ENCODE measurements at regions not wholly inside any gene's neighbourhood (a gene's known extent, or its start where the extent isn't known, plus 50 kb on each side); places are given as distances from the start of the nearest gene placed in this dataset.

DNA sequence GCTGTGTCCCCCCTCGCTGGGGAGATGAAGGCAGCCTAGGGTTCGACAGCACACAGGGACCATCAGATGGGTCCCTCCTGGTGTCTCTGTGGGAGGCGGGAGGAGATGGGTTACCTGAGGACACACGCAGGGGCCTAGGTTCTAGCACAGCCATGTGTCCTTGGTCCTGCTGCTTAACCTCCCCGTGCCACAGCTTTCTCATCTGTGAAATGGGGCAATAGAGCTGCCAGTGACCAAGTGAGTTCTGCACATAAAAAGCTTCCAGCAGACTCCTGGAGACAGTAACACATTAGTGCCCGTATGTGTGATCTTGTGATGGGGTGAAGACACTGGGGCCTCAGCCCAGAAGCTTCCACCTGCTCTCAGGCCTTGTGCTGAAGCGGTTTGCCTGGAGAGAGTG, 96.0 kb upstream of the GSE1 start (continued):
- TF ChIP-seq, protein P1, sequence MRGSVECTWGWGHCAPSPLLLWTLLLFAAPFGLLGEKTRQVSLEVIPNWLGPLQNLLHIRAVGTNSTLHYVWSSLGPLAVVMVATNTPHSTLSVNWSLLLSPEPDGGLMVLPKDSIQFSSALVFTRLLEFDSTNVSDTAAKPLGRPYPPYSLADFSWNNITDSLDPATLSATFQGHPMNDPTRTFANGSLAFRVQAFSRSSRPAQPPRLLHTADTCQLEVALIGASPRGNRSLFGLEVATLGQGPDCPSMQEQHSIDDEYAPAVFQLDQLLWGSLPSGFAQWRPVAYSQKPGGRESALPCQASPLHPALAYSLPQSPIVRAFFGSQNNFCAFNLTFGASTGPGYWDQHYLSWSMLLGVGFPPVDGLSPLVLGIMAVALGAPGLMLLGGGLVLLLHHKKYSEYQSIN (CRISPR knock-in tag; IDR thresholded peaks at IDR 0.05; ENCODE audit: borderline replicate concordance) = no peak
- TF ChIP-seq U2AF2 (IDR thresholded peaks at IDR 0.05; ENCODE audit: low read depth, low read length) (no peak), HINFP (CRISPR knock-in tag; IDR thresholded peaks at IDR 0.05; ENCODE audit: low read depth) (no peak), HNRNPH1 (optimal IDR thresholded peaks at IDR 0.05; ENCODE audit: low read depth, low read length) (no peak)
- TF ChIP-seq, protein P2, sequence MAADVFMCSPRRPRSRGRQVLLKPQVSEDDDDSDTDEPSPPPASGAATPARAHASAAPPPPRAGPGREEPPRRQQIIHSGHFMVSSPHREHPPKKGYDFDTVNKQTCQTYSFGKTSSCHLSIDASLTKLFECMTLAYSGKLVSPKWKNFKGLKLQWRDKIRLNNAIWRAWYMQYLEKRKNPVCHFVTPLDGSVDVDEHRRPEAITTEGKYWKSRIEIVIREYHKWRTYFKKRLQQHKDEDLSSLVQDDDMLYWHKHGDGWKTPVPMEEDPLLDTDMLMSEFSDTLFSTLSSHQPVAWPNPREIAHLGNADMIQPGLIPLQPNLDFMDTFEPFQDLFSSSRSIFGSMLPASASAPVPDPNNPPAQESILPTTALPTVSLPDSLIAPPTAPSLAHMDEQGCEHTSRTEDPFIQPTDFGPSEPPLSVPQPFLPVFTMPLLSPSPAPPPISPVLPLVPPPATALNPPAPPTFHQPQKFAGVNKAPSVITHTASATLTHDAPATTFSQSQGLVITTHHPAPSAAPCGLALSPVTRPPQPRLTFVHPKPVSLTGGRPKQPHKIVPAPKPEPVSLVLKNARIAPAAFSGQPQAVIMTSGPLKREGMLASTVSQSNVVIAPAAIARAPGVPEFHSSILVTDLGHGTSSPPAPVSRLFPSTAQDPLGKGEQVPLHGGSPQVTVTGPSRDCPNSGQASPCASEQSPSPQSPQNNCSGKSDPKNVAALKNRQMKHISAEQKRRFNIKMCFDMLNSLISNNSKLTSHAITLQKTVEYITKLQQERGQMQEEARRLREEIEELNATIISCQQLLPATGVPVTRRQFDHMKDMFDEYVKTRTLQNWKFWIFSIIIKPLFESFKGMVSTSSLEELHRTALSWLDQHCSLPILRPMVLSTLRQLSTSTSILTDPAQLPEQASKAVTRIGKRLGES (CRISPR knock-in tag; IDR thresholded peaks at IDR 0.05; ENCODE audit: borderline replicate concordance) = no peak

DNA sequence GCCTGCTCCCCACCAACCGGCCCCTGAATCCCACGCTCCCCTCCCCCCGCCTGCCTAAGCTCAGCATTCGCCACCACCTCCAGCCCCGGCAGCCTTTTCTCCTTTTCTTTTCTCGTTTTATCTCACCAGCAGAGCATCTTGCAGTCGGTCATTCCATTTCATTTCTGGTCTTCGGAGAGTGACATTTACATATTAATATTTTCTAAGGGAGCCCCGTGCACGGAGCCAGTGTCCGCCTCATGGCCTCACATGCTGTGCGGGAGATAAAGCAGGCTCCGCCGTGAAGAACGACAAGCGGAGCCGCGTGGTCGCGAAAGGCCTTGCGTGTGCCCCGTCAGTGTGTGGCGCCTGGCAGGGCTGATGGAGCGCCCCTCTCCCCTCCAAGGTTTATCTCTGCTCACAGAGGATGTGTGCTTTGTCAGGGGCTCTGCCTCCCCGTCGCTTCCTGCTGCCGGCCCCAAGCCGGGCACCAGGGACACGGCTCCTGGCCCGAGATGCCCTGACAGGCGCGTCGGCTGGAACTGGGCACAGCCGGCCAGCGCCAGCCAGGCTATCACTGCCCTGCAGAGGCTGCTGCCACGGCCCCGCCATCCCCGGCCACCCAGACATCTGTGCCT, 95.5 kb upstream of the GSE1 start:
- TF ChIP-seq ZBTB33 (CRISPR knock-in tag; IDR thresholded peaks at IDR 0.05) = peak; percentile 55; the same call in 1 of the 2 replicates
- TF ChIP-seq, protein P3, sequence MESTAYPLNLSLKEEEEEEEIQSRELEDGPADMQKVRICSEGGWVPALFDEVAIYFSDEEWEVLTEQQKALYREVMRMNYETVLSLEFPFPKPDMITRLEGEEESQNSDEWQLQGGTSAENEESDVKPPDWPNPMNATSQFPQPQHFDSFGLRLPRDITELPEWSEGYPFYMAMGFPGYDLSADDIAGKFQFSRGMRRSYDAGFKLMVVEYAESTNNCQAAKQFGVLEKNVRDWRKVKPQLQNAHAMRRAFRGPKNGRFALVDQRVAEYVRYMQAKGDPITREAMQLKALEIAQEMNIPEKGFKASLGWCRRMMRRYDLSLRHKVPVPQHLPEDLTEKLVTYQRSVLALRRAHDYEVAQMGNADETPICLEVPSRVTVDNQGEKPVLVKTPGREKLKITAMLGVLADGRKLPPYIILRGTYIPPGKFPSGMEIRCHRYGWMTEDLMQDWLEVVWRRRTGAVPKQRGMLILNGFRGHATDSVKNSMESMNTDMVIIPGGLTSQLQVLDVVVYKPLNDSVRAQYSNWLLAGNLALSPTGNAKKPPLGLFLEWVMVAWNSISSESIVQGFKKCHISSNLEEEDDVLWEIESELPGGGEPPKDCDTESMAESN (CRISPR knock-in tag; conservative IDR thresholded peaks at IDR 0.05) = no peak
- 0 out of 2 replicates have a peak, but pooled peaks have one; percentile 32 for TF ChIP-seq HNRNPL (IDR thresholded peaks at IDR 0.05; ENCODE audit: low read depth, low read length)
- Histone ChIP-seq H3K4me1 (ENCODE audit: insufficient read depth, low read length) (peaks cover 74% of the 10 kb centered on the region), H3K27me3 (ENCODE audit: control insufficient read depth in 1 of 2, insufficient read depth in 2 of 2, low read length in 2 of 2) (no peaks in the 10 kb centered on the region), H3K4me3 (replicated peaks in 1 of 3; ENCODE audit: insufficient read depth in 1 of 3, low read depth in 2 of 3, low read length in 3 of 3) (no peak overlapping the region), H2AFZ (ENCODE audit: low read length) (no peak overlapping the region), H3K79me2 (ENCODE audit: insufficient read depth, low read length) (no peaks in the 10 kb centered on the region), H3K27ac (ENCODE audit: extremely low read length, insufficient read depth, low read length) (peak overlapping the region; percentile 4), H3K9me3 (ENCODE audit: low read length) (no peaks in the 10 kb centered on the region), H4K20me1 (ENCODE audit: insufficient read depth, low read length) (no peaks in the 10 kb centered on the region), H3K9ac (ENCODE audit: insufficient read depth, low read depth, low read length) (no peak overlapping the region), H3K4me2 (ENCODE audit: low read depth, low read length) (no peak overlapping the region), H3K36me3 (replicated peaks in 1 of 2; ENCODE audit: control insufficient read depth in 1 of 2, insufficient read depth in 2 of 2, low read length in 2 of 2) (no peaks in the 10 kb centered on the region)
- intact Hi-C loops (cut with micrococcal nuclease; ENCODE audit: unreplicated experiment) = no loop called here
- DNase-seq (ENCODE audit: low spot score) = no peak
- FAIRE-seq = no peak
- ChIA-PET POLR2A (interaction anchor here (4.0 kb wide), 2 partner anchors 20 to 35 kb away, joined by 127 to 205 read pairs; no protein-coding TSS in a partner anchor), CTCF (ENCODE audit: low intra/inter-chr PET ratio, low total read pairs) (no interaction called here)
- BruUV-seq (replicated peaks) = no TSS peak
- no peak for ATAC-seq
- WGBS (ENCODE audit: low lambda C conversion rate) = 97% methylated on average over 29 of the region's 38 CpGs
- in situ Hi-C loops (cut with HindIII; ENCODE audit: extremely low pct_ligation_motif_present, low pct_unique_long_range_greater_than_20kb) = loop anchor here (5.0 kb wide), 1 partner anchor 35 kb away; no protein-coding TSS in a partner anchor
